ENCODE measurements at regions not wholly inside any gene's neighbourhood (a gene's known extent, or its start where the extent isn't known, plus 50 kb on each side); places are given as distances from the start of the nearest gene placed in this dataset.
"Not testable (repeated sequence)": the region's sequence is repeated elsewhere in the genome, so short reads cannot be mapped to it uniquely, and the experiment has no call there.

GRCh38 chr5:135739383-135739981 is 95.0 kb upstream of the SLC25A48 start:
- no peak overlapping the region for H3K4me3 ChIP-seq (replicated peaks; ENCODE audit: low read depth, low read length)
- H3K27me3 ChIP-seq (replicated peaks; ENCODE audit: control insufficient read depth, insufficient read depth, low read length): no peaks in the 10 kb centered on the region
- no peaks in the 10 kb centered on the region for H3K36me3 ChIP-seq (ENCODE audit: control insufficient read depth, insufficient read depth, low read length)
- DNase-seq (ENCODE audit: extremely low read depth, insufficient read length): no peak
- no peak for TF ChIP-seq CTCF (IDR thresholded peaks at IDR 0.05; ENCODE audit: insufficient read depth, low read length, poor library complexity, severe bottlenecking)

GRCh38 chr5:135738564-135738875 is 95.9 kb upstream of the SLC25A48 start:
- TF ChIP-seq CTCF (IDR thresholded peaks at IDR 0.05; ENCODE audit: insufficient read depth, low read length, poor library complexity, severe bottlenecking): no peak
- Histone ChIP-seq H3K4me3 (replicated peaks; ENCODE audit: low read depth, low read length) (no peak overlapping the region), H3K36me3 (ENCODE audit: control insufficient read depth, insufficient read depth, low read length) (no peaks in the 10 kb centered on the region), H3K27me3 (replicated peaks; ENCODE audit: control insufficient read depth, insufficient read depth, low read length) (no peaks in the 10 kb centered on the region)
- no peak for DNase-seq (ENCODE audit: extremely low read depth, insufficient read length)

- no peak for DNase-seq (ENCODE audit: extremely low read depth, insufficient read length)
- Histone ChIP-seq H3K36me3 (ENCODE audit: control insufficient read depth, insufficient read depth, low read length) (no peaks in the 10 kb centered on the region), H3K27me3 (replicated peaks; ENCODE audit: control insufficient read depth, insufficient read depth, low read length) (no peaks in the 10 kb centered on the region), H3K4me3 (replicated peaks; ENCODE audit: low read depth, low read length) (no peak overlapping the region)
- TF ChIP-seq CTCF (IDR thresholded peaks at IDR 0.05; ENCODE audit: insufficient read depth, low read length, poor library complexity, severe bottlenecking): no peak
These were observed 96.5 kb upstream of the SLC25A48 start for GRCh38 chr5:135737701-135738563.

- H3K4me3 ChIP-seq (replicated peaks; ENCODE audit: low read depth, low read length); H3K36me3 ChIP-seq (ENCODE audit: control insufficient read depth, insufficient read depth, low read length); DNase-seq (ENCODE audit: extremely low read depth, insufficient read length); H3K27me3 ChIP-seq (replicated peaks; ENCODE audit: control insufficient read depth, insufficient read depth, low read length): not testable (repeated sequence)
These were observed 97.5 kb upstream of the SLC25A48 start for GRCh38 chr5:135736952-135737351.

GRCh38 chr5:135735831-135736230 is 98.6 kb upstream of the SLC25A48 start:
- DNase-seq (ENCODE audit: extremely low read depth, insufficient read length): no peak
- TF ChIP-seq CTCF (IDR thresholded peaks at IDR 0.05; ENCODE audit: insufficient read depth, low read length, poor library complexity, severe bottlenecking): no peak
- no peak overlapping the region for H3K4me3 ChIP-seq (replicated peaks; ENCODE audit: low read depth, low read length)

GRCh38 chr5:135734956-135735355 is 99.5 kb upstream of the SLC25A48 start:
- H3K4me3 ChIP-seq (replicated peaks; ENCODE audit: low read depth, low read length); H3K36me3 ChIP-seq (ENCODE audit: control insufficient read depth, insufficient read depth, low read length); H3K27me3 ChIP-seq (replicated peaks; ENCODE audit: control insufficient read depth, insufficient read depth, low read length); DNase-seq (ENCODE audit: extremely low read depth, insufficient read length): not testable (repeated sequence)

More at GRCh38 chr5:135735831-135736230, 98.6 kb upstream of the SLC25A48 start:
- Histone ChIP-seq H3K36me3 (ENCODE audit: control insufficient read depth, insufficient read depth, low read length) (no peaks in the 10 kb centered on the region), H3K27me3 (replicated peaks; ENCODE audit: control insufficient read depth, insufficient read depth, low read length) (no peaks in the 10 kb centered on the region)

- DNase-seq (ENCODE audit: extremely low read depth, insufficient read length); H3K36me3 ChIP-seq (ENCODE audit: control insufficient read depth, insufficient read depth, low read length); H3K4me3 ChIP-seq (replicated peaks; ENCODE audit: low read depth, low read length); H3K27me3 ChIP-seq (replicated peaks; ENCODE audit: control insufficient read depth, insufficient read depth, low read length): not testable (repeated sequence)
These were observed 103.4 kb upstream of the SLC25A48 start for GRCh38 chr5:135731034-135731433.

- not testable (repeated sequence) for H3K27me3 ChIP-seq (replicated peaks; ENCODE audit: control insufficient read depth, insufficient read depth, low read length); H3K4me3 ChIP-seq (replicated peaks; ENCODE audit: low read depth, low read length); H3K36me3 ChIP-seq (ENCODE audit: control insufficient read depth, insufficient read depth, low read length); DNase-seq (ENCODE audit: extremely low read depth, insufficient read length)
These were observed 104.3 kb upstream of the SLC25A48 start for GRCh38 chr5:135730161-135730560.
